ENCODE measurements at regions not wholly inside any gene's neighbourhood (a gene's known extent, or its start where the extent isn't known, plus 50 kb on each side); places are given as distances from the start of the nearest gene placed in this dataset.
"Not testable (repeated sequence)": the region's sequence is repeated elsewhere in the genome, so short reads cannot be mapped to it uniquely, and the experiment has no call there.

DNA sequence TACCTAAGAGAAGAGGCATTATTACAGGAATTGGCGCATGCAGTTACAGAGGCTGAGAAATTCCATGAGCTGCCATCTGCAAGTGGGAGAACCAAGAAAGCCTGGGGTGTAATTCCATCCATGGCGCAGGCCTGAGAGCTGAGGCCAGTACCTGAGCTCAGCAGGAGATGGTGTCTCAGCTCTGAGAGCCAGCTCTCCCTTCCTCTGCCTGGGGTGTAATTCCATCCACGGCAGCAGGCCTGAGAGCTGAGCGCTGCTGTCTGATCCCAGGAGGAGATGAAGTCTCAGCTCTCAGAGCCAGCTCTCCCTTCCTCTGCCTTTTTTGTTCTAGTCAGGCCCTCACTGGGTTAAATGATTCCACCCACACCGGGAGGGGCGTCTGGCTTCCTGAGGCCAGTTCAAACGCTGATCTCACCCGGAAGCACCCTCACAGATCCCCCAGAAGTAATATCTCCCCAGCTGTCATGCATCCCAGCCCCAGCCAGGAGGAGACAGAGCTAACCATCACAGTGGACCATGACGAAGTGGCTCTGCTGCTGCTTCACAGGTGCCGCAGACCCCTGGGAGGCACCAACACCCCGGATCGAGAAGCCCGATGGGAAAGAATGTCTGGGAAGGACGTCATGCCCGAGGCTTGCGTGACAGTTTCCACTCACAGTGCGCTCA, 4454.9 kb upstream of the TPTE start:
- not testable (repeated sequence) for DNase-seq

GRCh38 chr21:6068098-6068831, 4453.1 kb upstream of the TPTE start:
- not testable (repeated sequence) for DNase-seq

DNA sequence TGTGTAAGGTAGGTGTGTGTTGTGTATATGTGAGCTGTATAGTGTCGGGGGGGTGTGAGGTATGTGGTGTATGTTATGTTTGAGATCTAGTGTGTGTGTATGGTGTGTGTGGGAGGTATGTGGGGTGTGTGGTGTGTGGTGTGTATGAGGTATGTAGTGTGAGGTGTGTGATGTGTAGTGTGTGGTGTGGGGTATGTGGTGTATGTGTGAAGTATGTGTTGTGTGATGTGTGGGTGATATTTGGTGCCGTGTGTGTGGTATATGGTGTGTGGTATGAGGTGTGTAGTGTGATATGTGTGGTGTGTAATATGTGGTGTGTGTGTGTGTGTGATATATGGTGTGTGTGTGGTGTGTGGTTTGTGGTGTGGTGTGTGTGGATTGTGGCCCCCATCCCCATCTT, 4451.2 kb upstream of the TPTE start:
- DNase-seq, result not testable (repeated sequence)

- not testable (repeated sequence) for DNase-seq
These were observed 4448.7 kb upstream of the TPTE start for GRCh38 chr21:6072691-6073090.

DNA sequence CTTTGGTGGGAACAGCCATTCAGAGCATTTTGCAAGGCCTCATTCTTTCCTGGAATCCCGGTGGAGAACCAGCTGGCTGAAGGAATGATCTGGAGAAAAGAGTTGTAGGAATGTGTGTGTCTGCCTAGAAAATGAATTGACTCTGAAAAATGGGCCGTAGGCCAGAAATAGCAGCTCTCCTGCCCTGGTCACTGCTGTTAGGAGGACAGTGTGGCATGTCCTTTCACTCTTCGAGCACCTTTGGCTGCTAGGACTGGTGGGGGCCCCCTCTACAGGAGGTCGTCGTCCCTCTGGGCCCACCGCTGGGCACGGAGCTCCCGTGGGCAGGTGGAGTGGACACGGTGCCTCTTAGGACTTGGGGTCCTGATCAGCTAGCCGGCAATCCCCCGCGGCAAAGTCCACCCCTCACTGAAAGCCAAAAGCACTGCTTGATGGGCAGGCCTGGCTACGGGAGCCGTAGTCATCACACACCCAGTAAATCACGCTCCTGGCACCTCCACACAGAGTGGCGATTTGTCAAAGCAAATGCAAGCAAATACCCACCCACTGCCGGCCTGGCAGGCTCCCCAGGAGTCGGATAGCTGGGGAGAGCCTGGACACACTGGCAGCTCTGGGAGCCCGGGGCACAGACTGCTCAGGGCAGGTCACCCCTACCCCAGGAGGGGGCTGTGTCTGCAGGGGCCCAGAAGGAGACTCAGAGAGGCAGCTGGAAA, 4447.2 kb upstream of the TPTE start:
- not testable (repeated sequence) for DNase-seq

- DNase-seq, result not testable (repeated sequence)
These were observed 4446.4 kb upstream of the TPTE start for GRCh38 chr21:6074935-6075334.

- not testable (repeated sequence) for DNase-seq
These were observed 4445.7 kb upstream of the TPTE start for GRCh38 chr21:6075627-6076208.

GRCh38 chr21:6077358-6077757, 4444.0 kb upstream of the TPTE start:
- DNase-seq, result not testable (repeated sequence)

GRCh38 chr21:6078902-6079301, 4442.5 kb upstream of the TPTE start:
- DNase-seq, result not testable (repeated sequence)

GRCh38 chr21:6080941-6081655, 4440.3 kb upstream of the TPTE start:
- not testable (repeated sequence) for DNase-seq

GRCh38 chr21:6082166-6082565, 4439.2 kb upstream of the TPTE start:
- not testable (repeated sequence) for DNase-seq

DNA sequence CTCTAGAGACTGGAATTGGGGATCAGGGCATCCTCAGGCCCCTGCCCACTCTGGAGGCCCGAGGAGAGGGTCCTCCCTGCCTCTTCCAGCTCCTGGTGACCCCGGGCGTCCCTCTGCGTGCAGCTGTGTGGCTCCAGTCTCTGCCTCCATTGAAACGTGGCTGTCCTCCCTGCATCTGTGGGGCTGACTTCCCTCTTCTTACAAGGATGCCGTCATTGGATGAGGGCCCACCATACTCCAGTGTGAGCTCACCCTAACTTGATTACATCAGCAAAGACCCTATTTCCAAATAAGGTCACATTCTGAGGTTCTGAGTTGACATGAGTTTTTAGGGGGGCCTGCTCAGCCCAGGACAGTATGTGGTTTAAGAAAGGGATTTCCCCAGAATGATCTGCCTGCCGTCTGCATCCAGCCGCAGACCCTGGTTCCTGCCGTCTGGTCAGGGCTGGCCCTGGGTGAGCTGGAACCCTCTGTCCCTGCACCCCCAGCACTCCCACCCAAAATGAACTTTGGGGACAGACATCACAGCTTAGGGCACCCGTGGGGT, 4437.7 kb upstream of the TPTE start:
- not testable (repeated sequence) for DNase-seq

DNA sequence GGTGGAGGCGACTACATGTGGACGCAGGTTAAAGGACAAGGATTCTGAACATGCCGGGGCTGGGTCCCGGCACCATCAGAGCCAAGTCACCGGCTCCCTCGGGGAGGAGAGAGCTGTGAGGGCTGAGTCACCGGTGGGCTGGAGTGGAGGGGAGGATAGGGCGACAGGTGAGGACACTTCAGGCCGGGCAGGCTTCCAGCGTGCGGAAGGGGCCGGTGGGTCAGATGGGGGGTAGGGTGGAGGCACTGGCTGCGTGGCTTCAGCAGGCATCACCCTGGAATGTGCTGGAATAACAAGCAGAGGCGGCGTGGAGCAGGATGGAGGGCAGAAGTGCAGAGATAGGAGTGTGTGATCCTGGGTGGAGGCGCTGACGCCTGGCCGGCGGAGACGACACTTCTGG, 4435.3 kb upstream of the TPTE start:
- DNase-seq, result not testable (repeated sequence)

DNA sequence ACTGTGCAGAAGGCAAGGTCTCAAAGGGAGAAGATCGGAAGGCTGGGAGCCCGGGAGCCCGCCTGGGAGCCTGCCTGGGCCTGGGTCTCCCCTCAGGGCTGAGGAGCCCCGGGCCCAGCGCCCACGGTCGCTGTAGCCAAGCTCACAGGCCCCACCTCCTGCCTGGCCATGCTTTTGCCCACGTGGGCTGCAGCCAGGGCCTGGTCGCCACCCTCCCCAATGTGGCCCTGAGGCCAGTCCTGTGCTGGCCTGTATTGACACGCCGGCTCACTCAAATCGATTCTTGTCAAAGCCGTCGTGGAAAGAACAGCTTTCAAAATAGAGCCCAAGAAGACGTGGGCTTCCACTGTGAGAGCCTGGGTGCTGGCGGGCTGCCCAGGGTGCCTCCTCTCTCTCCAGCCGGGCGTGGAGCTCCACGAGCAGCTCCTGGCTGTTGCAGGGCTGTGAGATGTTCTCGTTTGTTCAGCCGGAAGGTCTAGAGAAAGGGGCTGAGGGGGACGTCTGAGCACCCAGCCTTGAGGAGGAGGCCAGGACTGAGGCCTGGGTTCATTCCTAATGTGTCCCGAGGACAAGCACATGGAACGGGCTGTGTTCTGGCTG, 4433.7 kb upstream of the TPTE start:
- DNase-seq, result not testable (repeated sequence)

- not testable (repeated sequence) for DNase-seq
These were observed 4431.0 kb upstream of the TPTE start for GRCh38 chr21:6090286-6090908.

- DNase-seq, result not testable (repeated sequence)
These were observed 4429.9 kb upstream of the TPTE start for GRCh38 chr21:6091335-6092027.

GRCh38 chr21:6092401-6092800, 4429.0 kb upstream of the TPTE start:
- not testable (repeated sequence) for DNase-seq

DNA sequence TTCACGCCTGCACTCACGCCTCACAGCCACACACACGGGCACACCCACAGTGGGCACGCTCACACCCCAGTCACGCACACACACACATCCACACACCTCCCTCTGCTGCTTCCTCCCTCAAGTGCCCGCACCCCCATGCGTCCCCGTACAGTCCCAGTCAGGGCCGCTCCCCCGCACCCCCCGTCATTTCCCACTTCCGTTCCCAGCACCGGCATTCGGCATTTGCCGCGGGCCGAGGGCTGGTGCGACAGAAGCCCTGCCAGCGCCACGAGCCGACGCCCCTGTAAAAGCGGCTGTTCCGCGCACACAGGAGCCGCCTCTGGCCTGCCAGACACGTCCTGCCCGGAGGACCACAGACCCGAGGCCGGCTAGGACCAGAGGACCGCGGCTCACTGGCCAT, 4428.0 kb upstream of the TPTE start:
- not testable (repeated sequence) for DNase-seq

- DNase-seq, result not testable (repeated sequence)
These were observed 4427.5 kb upstream of the TPTE start for GRCh38 chr21:6093870-6094269.

DNA sequence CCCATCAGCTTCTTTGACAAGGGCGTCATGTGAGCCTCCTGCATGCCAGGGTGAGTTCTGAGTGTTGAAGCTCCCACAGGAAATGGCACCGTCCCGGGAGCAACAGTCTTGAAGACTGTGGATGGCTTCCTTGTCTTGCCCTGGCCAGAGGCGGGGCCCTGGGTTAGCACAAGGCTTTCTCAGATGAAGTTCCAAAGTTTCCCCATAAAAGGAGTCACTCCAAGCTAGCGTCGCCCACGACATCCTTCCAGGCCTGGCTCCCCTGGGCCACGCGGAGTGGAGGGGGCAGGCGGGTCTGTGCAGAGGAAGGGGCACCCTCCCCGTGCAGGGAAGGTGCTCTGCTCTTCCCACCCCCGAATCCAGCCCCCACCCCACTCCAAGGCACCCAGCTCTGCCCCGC, 4426.1 kb upstream of the TPTE start:
- DNase-seq, result not testable (repeated sequence)
